PC-3 (cell line): ENCODE measurements at regions not wholly inside any gene's neighbourhood (a gene's known extent, or its start where the extent isn't known, plus 50 kb on each side); places are given as distances from the start of the nearest gene placed in this dataset.

Experiments used
- EZH2 ChIP-seq: fragments of 300-600 bp; sonication (generic); IDR thresholded peaks from one replicate; pipeline ENCODE4 v1.6.1; 2017; ENCODE audit warnings: antibody characterized with exemption, mild to moderate bottlenecking, low read length; ENCODE audit not compliant: unreplicated experiment
- EZH2phosphoT487 ChIP-seq: fragments of 300-600 bp; sonication (generic); IDR thresholded peaks from 2 replicates; pipeline ENCODE4 v1.6.1; 2018; ENCODE audit warnings: mild to moderate bottlenecking, antibody characterized with exemption, low read length, borderline replicate concordance
- TF ChIP-seq, protein P1 (sequence below): fragments of 300-600 bp; sonication (generic); conservative IDR thresholded peaks from 2 replicates; pipeline ENCODE4 v1.5.1; 2017; ENCODE audit warnings: antibody characterized with exemption, low read depth, mild to moderate bottlenecking, low read length

DNA sequence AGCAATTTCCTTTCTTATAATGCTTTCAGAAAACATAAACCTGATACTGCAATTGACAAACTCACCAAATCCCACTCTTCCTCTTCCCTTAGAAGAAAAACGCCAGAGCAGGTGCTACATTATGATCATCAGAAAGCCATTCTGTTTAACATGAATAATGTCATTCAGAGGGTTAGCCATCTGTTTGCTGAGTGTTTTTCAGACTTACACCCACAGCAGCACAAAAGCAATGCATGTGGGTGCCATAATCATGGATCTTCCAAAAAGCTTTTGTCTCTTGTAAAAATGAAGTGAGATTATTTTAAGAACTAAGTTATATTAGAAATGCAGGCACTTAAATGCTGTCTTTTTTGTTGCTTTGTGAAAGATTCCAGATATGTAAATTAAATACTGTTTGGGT lies 204.6 kb upstream of the TMPRSS15 start:
- TF ChIP-seq, protein P1, sequence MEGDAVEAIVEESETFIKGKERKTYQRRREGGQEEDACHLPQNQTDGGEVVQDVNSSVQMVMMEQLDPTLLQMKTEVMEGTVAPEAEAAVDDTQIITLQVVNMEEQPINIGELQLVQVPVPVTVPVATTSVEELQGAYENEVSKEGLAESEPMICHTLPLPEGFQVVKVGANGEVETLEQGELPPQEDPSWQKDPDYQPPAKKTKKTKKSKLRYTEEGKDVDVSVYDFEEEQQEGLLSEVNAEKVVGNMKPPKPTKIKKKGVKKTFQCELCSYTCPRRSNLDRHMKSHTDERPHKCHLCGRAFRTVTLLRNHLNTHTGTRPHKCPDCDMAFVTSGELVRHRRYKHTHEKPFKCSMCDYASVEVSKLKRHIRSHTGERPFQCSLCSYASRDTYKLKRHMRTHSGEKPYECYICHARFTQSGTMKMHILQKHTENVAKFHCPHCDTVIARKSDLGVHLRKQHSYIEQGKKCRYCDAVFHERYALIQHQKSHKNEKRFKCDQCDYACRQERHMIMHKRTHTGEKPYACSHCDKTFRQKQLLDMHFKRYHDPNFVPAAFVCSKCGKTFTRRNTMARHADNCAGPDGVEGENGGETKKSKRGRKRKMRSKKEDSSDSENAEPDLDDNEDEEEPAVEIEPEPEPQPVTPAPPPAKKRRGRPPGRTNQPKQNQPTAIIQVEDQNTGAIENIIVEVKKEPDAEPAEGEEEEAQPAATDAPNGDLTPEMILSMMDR: no peak
- TF ChIP-seq EZH2phosphoT487: no peak
- TF ChIP-seq EZH2: no peak
